Esophagus (tissue), 2 donors: ENCODE measurements at regions not wholly inside any gene's neighbourhood (a gene's known extent, or its start where the extent isn't known, plus 50 kb on each side); places are given as distances from the start of the nearest gene placed in this dataset.
"Not testable (repeated sequence)": the region's sequence is repeated elsewhere in the genome, so short reads cannot be mapped to it uniquely, and the experiment has no call there.

ENCODE experiments used
- H3K27ac ChIP-seq, 2 donors: one replicate each; pipeline ENCODE4 v1.5.1; 2013; ENCODE audit warnings: low read depth in 2 of 2, mild to moderate bottlenecking in 2 of 2, inconsistent platforms in 1 of 2, low read length in 1 of 2, moderate library complexity in 1 of 2
- H3K27me3 ChIP-seq, 2 donors: one replicate each; pipeline ENCODE4 v1.6.1; 2013; ENCODE audit warnings: low read length in 2 of 2, control low read depth in 1 of 2, mild to moderate bottlenecking in 1 of 2; ENCODE audit not compliant: insufficient read depth in 2 of 2, control insufficient read depth in 1 of 2
- H3K36me3 ChIP-seq, 2 donors: one replicate each; pipeline ENCODE4 v1.6.1; 2013; ENCODE audit warnings: low read length in 1 of 2; ENCODE audit not compliant: control insufficient read depth in 2 of 2, insufficient read depth in 2 of 2
- H3K4me1 ChIP-seq, 2 donors: one replicate each; pipeline ENCODE4 v1.6.1; 2013; ENCODE audit warnings: low read length in 1 of 2; ENCODE audit not compliant: control insufficient read depth in 2 of 2, insufficient read depth in 2 of 2
- H3K4me3 ChIP-seq, 2 donors: one replicate each; pipeline ENCODE4 v1.5.1; 2013; ENCODE audit warnings: low read length in 2 of 2, mild to moderate bottlenecking in 2 of 2, low read depth in 1 of 2, moderate library complexity in 1 of 2
- H3K9me3 ChIP-seq, 2 donors: one replicate each; pipeline ENCODE4 v1.6.1; 2013; ENCODE audit warnings: mild to moderate bottlenecking in 2 of 2, low read depth in 1 of 2, low read length in 1 of 2, moderate library complexity in 1 of 2; ENCODE audit not compliant: control insufficient read depth in 2 of 2, insufficient read depth in 1 of 2
- WGBS, 2 donors: extraction: QIAGEN DNeasy Blood & Tissue Kit; methylation state at CpG; one replicate each; pipeline ENCODE4 v1.1.7; 2013; 5-methylcytosine and 5-hydroxymethylcytosine counted together
- donor health status: healthy with polysubstance abuse.
- donor health status: Bipolar disorder and iron deficiency.

DNA sequence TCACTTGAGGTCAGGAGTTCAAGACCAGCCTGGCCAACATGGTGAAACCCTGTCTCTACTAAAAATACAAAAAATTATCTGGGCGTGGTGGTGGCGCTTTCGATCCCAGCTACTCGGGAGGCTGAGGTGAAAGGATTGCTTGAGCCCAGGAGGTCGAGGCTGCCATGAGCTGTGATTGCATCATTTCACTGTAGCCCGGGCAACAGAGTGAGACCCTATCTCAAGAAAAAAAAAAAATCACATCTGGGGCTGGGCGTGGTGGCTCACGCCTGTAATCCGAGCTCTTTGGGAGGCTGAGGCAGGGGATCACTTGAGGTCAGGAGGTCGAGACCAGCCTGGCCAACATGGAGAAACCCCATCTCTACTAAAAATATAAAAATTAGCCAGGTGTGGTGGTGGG, 187.8 kb downstream of the FAM43A start:
- peaks cover 11 to 13% of the 10 kb centered on the region in 2 donors for H3K4me1 ChIP-seq
- WGBS, 2 donors: 93 to 95% methylated on average over 10 of the region's 10 CpGs
- not testable (repeated sequence) for H3K36me3 ChIP-seq, H3K27me3 ChIP-seq, H3K4me3 ChIP-seq, H3K27ac ChIP-seq, H3K9me3 ChIP-seq

DNA sequence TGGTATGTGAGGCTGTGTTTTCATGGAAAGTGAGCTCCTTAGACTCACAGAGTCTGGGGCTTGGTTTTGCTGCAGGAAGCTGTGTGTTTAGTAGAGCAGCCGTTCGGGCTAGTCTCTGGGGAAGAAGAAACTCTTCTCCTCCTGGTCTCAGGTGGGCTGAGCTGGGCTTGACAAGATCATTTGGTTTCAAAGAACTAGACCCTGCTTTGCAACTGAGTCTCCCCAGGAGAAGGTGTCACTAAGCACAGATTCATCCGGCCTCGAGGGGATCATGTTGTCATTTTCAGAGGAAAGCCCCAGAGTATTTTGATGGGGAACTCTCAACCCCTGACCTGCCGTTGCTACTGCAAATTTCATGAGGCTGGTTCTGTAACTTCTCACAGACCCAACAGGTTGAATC, 188.5 kb downstream of the FAM43A start:
- WGBS, 2 donors: 90 to 92% methylated on average over 5 of the region's 5 CpGs
- Histone ChIP-seq H3K27ac (no peak overlapping the region), H3K36me3 (no peaks in the 10 kb centered on the region), H3K4me1 (peaks cover 11 to 13% of the 10 kb centered on the region in 2 donors), H3K27me3 (no peaks in the 10 kb centered on the region), H3K4me3 (no peak overlapping the region), H3K9me3 (no peaks in the 10 kb centered on the region)

DNA sequence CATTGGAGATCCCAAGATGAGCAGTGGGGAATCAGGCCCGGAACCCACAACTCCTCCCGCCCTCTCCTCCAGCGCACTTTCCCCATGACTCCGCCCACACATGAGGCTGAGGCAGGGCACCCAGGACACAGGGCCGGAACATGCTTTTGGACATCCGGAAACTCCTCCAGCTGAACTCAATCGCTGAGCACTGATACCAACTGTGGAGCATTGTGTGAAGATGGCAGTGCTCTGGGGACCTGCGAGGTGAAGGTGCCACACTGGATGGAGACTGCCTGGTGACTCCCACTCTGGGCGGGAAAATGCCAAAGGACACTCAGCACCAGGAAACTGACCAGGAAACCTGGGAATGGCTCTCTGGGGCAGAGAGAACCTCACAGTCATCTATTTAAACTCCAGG, 189.1 kb downstream of the FAM43A start:
- Histone ChIP-seq H3K4me3 (no peak overlapping the region), H3K27ac (no peak overlapping the region), H3K4me1 (peaks cover 11 to 13% of the 10 kb centered on the region in 2 donors), H3K27me3 (no peaks in the 10 kb centered on the region), H3K36me3 (no peaks in the 10 kb centered on the region), H3K9me3 (no peaks in the 10 kb centered on the region)
- 89 to 96% methylated on average over 9 of the region's 9 CpGs for WGBS, 2 donors

DNA sequence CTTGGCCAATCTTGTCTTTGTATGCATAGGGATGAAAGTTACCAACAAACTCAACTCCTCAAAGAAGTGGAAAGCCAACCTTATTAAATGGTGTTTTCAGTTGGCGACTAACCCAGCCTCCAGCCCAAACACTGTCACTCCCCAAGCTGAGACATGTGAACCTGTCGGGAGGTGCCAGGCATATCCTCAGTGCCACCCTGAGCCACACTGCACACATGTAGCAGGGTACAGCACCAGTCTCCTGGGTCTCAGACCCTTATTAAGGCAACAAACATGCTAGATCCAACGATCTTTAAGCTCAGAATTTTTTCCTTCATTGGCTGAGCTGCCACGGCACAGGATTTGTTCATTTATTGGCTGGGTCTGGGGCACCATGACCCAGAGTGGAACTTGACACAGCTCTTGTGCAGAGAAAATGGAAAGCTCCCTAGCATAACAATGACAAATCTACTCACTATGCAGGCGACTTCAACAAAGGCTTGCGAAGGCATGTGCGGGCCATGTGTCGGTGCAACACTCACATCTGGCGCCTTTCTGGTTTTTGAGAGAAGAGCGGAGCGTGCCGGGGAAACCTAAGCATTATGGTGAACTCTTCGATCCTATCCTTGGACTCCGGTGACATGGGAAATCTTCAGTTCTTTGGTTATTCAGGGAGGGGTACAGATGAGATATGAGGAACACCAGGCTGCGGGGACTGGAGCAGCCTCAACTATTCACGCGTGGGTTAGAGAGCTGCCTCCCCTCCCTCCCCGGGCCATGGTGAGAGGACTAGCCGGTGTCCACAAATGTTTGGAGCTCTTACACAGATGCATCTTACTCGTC, 190.1 kb downstream of the FAM43A start:
- Histone ChIP-seq H3K9me3 (no peaks in the 10 kb centered on the region), H3K4me1 (peaks cover 9 to 17% of the 10 kb centered on the region in 2 donors), H3K36me3 (no peaks in the 10 kb centered on the region), H3K27ac (no peak overlapping the region), H3K27me3 (no peaks in the 10 kb centered on the region), H3K4me3 (no peak overlapping the region)
- 86 to 92% methylated on average over 20 of the region's 20 CpGs for WGBS, 2 donors

DNA sequence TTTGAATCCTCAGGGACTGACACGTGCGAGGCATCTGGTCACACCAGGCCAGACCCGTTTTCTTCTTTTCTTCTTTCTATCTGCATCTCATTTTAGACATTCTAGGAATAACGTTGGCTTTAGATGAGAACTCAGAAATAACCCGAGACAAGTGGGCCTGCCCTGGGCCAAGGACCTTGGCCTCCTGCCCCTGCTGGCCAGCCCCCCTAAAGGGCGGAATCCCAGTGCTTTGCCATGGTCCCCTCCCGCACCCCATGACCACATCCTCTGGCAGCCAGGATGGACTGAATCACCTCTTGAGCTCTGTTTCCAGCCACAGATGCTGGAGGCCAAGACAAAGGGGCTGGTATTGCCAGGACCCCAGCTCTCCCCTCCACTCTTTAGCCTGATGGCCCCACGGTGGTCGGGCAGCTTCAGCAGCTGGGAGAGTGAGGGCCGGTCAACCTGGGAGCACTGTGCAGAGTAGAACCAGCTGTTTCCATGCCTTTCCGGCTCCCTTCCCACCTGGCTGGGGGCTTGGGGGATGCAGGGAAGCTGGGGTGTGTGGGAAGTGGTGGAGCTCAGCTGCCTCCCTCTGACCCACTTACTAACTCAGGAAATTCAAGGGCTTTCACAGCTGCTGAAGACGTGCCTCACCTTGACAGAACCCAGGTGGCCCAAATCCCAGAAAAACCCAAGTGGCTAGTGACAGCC, 190.9 kb downstream of the FAM43A start:
- Histone ChIP-seq H3K9me3 (no peaks in the 10 kb centered on the region), H3K27ac (no peak overlapping the region), H3K4me1 (peaks cover 11 to 15% of the 10 kb centered on the region in 2 donors), H3K4me3 (no peak overlapping the region), H3K27me3 (no peaks in the 10 kb centered on the region), H3K36me3 (no peaks in the 10 kb centered on the region)
- WGBS, 2 donors: 75 to 79% methylated on average over 12 of the region's 12 CpGs

DNA sequence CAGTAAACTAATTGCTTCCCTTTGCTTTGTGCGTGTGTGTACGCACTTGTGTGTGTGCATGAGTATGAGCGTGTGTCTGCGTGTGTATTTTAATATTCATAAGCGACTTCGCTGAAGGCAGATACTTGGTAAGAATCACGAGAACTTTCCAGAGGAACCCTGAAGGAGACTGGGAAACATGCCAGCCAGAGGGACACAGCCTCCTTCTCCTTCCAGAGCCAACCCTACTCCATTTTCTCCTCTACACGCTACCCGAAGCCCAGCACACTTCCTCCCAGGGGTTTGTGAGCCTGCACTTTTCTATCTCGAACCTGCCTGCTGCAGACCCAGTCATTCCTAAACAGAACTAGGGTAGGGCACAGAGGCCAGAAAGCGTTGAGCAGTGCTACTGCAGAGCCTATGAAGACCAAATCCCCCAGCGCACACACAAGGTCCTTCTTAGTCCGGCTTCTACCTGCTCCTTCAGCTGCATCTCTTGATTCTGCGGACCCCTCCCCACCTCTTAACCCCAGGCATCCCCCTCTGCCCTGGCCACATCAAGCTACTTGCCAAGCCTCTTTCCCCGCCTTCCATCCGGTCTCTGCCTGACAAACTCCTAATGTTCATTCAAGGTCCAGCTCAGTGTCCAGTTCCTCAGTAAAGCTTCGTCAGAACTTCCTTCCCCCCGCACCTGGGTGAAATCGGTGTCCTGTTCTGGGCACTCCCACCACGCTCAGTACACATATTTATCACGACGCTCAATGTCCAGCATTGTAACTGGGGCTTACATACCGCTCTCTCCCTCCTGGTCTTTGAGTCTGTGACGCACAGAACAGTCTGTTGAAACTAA, 191.8 kb downstream of the FAM43A start:
- no peak overlapping the region for H3K27ac ChIP-seq
- 78% methylated on average over 24 of the region's 24 CpGs for WGBS, 2 donors
- H3K4me3 ChIP-seq: no peak overlapping the region
- no peaks in the 10 kb centered on the region for H3K27me3 ChIP-seq
- no peaks in the 10 kb centered on the region for H3K9me3 ChIP-seq
- H3K4me1 ChIP-seq: peaks cover 4 to 7% of the 10 kb centered on the region in 2 donors
- H3K36me3 ChIP-seq: no peaks in the 10 kb centered on the region

DNA sequence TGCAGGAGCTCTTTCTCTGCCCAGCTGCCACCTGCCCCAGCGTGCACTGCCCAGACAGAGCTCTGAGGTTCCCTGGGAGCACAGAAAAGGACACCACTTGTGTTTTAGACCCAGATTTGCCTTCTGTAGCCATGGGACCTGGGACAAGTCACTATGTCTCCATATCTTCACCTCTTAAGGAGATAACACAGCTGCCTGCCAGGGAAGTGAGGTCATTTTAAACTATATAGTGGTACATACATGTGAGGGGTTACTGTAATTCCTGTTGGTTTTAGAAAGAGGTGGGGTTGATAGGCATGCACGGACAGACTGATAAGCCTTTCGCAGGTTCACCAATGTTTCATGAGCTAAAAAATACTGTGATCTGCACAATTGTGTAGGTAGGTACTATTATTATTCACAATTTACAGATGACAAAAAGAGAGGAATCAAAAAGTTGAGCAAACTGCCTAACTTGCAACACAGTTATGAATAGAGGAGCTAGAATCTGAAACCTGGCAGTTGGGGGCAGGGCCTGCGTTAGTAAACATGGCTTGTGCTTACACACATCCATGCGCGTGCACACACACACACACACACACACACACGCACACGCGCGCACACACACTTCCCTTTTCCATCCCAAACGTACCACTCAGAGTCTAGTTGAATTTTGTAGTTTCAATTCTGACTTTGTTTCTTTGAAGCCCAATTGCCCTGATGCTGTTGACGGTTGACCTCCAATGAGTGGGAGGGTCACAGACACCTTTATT, 193.6 kb downstream of the FAM43A start:
- Histone ChIP-seq H3K9me3 (peaks cover 0 to 3% of the 10 kb centered on the region in 2 donors), H3K4me1 (peaks cover 4 to 7% of the 10 kb centered on the region in 2 donors), H3K4me3 (no peak overlapping the region), H3K36me3 (no peaks in the 10 kb centered on the region), H3K27ac (no peak overlapping the region), H3K27me3 (no peaks in the 10 kb centered on the region)
- WGBS, 2 donors: 67 to 72% methylated on average over 12 of the region's 12 CpGs

DNA sequence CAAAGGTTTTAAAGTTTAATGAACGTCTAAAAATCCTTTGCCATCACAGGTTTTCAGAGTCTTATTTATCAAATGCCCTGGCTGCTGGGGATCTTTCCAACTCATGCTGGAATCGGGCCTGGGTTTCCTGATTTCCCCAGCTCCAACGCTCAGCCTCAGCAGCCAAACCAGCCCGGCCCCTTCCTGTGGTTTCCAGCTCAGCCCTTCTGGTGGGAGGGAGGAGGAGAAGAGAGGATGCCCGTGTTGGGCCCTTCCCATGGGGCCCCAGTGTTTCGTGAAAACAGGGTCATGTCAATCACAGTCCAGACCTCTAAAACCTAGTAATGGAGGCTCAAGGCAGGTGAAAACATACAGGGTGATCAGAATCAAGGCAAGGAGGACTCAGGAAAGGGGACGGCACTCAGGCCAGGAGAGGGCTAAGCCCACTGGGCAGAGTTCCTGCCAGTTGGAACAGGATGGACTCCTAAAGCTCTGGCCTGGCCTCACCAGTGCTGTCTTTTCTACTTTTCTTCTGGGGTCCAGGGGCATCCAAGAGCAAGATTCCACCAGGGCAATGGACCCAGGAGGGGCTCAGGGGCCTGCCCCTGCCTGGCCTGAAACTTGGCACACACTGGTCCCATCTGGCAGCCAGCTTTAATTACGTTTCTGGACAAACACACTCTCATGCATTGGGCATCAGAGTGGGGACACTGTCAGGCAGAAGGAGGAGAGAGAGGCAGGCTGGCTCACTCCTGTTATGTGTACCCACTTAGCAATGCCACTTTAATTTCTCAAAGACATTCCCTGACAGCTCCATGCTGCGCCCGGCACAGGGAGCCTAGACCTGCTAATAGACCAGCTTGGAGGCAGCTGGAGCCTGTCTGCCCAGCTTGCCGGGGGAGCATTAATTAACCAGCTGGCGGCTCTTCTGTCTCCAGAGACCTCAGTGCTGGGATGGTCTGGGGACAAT, 194.6 kb downstream of the FAM43A start:
- peak overlapping the region in 1 of 2 donors; percentile 17 for H3K27ac ChIP-seq
- H3K4me1 ChIP-seq: peaks cover 4 to 7% of the 10 kb centered on the region in 2 donors
- H3K4me3 ChIP-seq: no peak overlapping the region
- WGBS, 2 donors: 27 to 36% methylated on average over 12 of the region's 12 CpGs
- H3K36me3 ChIP-seq: no peaks in the 10 kb centered on the region
- no peaks in the 10 kb centered on the region for H3K27me3 ChIP-seq
- H3K9me3 ChIP-seq: peaks cover 0 to 6% of the 10 kb centered on the region in 2 donors
